ENCODE measurements at regions not wholly inside any gene's neighbourhood (a gene's known extent, or its start where the extent isn't known, plus 50 kb on each side); places are given as distances from the start of the nearest gene placed in this dataset.

- no peak for FAIRE-seq
- intact Hi-C loops (cut with DNase I): no loop called here
These were observed 446.0 kb downstream of the ISL1 start for GRCh38 chr5:51829230-51829629.

DNA sequence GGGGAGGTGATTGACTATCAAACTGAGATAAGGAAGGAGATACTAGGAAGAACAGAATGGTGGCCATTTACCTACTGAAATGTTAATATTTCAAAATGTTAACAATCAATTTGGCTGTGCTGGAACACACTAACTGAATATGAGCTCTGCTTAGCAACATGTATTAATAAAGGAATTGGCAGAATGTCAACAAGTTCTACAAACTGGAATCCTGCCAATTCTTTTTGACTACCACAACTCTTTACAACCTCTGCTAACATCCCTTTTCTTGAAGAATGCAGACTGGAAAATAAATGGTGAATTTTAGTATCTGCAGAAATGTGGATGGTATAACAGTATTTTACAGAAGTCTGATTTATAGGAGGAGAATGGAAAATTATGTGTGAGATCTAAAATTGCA, 446.4 kb downstream of the ISL1 start:
- Histone ChIP-seq H3K4me3 (ENCODE audit: low read length in 3 of 3) (no peak overlapping the region), H3K4me1 (ENCODE audit: control insufficient read depth in 2 of 3, insufficient read depth in 2 of 3, low read depth in 1 of 3, low read length in 3 of 3) (no peaks in the 10 kb centered on the region), H3K27ac (ENCODE audit: low read depth in 2 of 2, low read length in 2 of 2) (no peak overlapping the region), H3K9ac (ENCODE audit: low read length in 3 of 3) (no peak overlapping the region), H3K27me3 (ENCODE audit: control insufficient read depth, insufficient read depth, low read length) (no peaks in the 10 kb centered on the region), H3K36me3 (ENCODE audit: control insufficient read depth in 2 of 3, insufficient read depth in 3 of 3, low read length in 3 of 3) (no peaks in the 10 kb centered on the region), H3K9me3 (ENCODE audit: control insufficient read depth in 2 of 3, insufficient read depth in 1 of 3, low read length in 3 of 3) (no peaks in the 10 kb centered on the region)
- intact Hi-C loops (cut with DNase I): no loop called here
- TF ChIP-seq CTCF (IDR thresholded peaks at IDR 0.05; ENCODE audit: borderline replicate concordance, extremely low read depth, insufficient read depth): no peak
- no peak for FAIRE-seq
- peak in 1 of 5 donors; percentile 7 for DNase-seq

More at GRCh38 chr5:51829230-51829629, 446.0 kb downstream of the ISL1 start:
- no peak overlapping the region for H3K4me3 ChIP-seq (ENCODE audit: low read length in 3 of 3)
- TF ChIP-seq CTCF (IDR thresholded peaks at IDR 0.05; ENCODE audit: borderline replicate concordance, extremely low read depth, insufficient read depth): no peak
- H3K4me1 ChIP-seq (ENCODE audit: control insufficient read depth in 2 of 3, insufficient read depth in 2 of 3, low read depth in 1 of 3, low read length in 3 of 3): no peaks in the 10 kb centered on the region
- H3K9me3 ChIP-seq (ENCODE audit: control insufficient read depth in 2 of 3, insufficient read depth in 1 of 3, low read length in 3 of 3): no peaks in the 10 kb centered on the region
- H3K27me3 ChIP-seq (ENCODE audit: control insufficient read depth, insufficient read depth, low read length): no peaks in the 10 kb centered on the region
- H3K27ac ChIP-seq (ENCODE audit: low read depth in 2 of 2, low read length in 2 of 2): no peak overlapping the region
- H3K36me3 ChIP-seq (ENCODE audit: control insufficient read depth in 2 of 3, insufficient read depth in 3 of 3, low read length in 3 of 3): no peaks in the 10 kb centered on the region
- DNase-seq: no peak
- no peak overlapping the region for H3K9ac ChIP-seq (ENCODE audit: low read length in 3 of 3)

GRCh38 chr5:51832934-51833470, 449.8 kb downstream of the ISL1 start:
- Histone ChIP-seq H3K4me3 (ENCODE audit: low read length in 3 of 3) (no peak overlapping the region), H3K9me3 (ENCODE audit: control insufficient read depth in 2 of 3, insufficient read depth in 1 of 3, low read length in 3 of 3) (no peaks in the 10 kb centered on the region), H3K27ac (ENCODE audit: low read depth in 2 of 2, low read length in 2 of 2) (no peak overlapping the region), H3K27me3 (ENCODE audit: control insufficient read depth, insufficient read depth, low read length) (no peaks in the 10 kb centered on the region), H3K9ac (ENCODE audit: low read length in 3 of 3) (no peak overlapping the region), H3K4me1 (ENCODE audit: control insufficient read depth in 2 of 3, insufficient read depth in 2 of 3, low read depth in 1 of 3, low read length in 3 of 3) (no peaks in the 10 kb centered on the region), H3K36me3 (ENCODE audit: control insufficient read depth in 2 of 3, insufficient read depth in 3 of 3, low read length in 3 of 3) (no peaks in the 10 kb centered on the region)
- no peak for FAIRE-seq
- intact Hi-C loops (cut with DNase I): no loop called here
- no peak for DNase-seq
- TF ChIP-seq CTCF (IDR thresholded peaks at IDR 0.05; ENCODE audit: borderline replicate concordance, extremely low read depth, insufficient read depth): no peak

DNA sequence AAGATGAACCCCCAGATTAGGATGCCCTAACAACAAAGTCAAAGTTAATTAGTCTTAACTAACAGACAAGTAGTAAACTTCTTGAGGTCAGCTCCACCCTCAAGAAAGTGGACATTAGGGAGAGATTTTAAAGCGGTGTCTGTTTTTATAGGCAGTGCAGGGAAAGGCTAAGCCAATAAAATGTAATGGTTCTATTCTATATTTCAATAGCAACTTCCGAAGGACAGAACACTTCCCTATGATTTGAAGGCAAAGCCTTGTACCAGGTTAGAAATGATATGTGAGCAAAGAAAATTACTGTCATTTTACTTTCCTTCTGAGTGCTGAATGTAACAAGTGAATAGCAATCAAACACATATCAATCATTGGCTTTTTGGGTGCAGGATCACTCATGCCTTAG, 455.2 kb downstream of the ISL1 start:
- Histone ChIP-seq H3K36me3 (ENCODE audit: control insufficient read depth in 2 of 3, insufficient read depth in 3 of 3, low read length in 3 of 3) (no peaks in the 10 kb centered on the region), H3K9me3 (ENCODE audit: control insufficient read depth in 2 of 3, insufficient read depth in 1 of 3, low read length in 3 of 3) (no peaks in the 10 kb centered on the region), H3K27ac (ENCODE audit: low read depth in 2 of 2, low read length in 2 of 2) (no peak overlapping the region), H3K4me1 (ENCODE audit: control insufficient read depth in 2 of 3, insufficient read depth in 2 of 3, low read depth in 1 of 3, low read length in 3 of 3) (no peaks in the 10 kb centered on the region), H3K27me3 (ENCODE audit: control insufficient read depth, insufficient read depth, low read length) (no peaks in the 10 kb centered on the region), H3K4me3 (ENCODE audit: low read length in 3 of 3) (no peak overlapping the region), H3K9ac (ENCODE audit: low read length in 3 of 3) (no peak overlapping the region)
- TF ChIP-seq CTCF (IDR thresholded peaks at IDR 0.05; ENCODE audit: borderline replicate concordance, extremely low read depth, insufficient read depth): no peak
- FAIRE-seq: no peak
- intact Hi-C loops (cut with DNase I): no loop called here
- DNase-seq: peak in 2 of 5 donors; percentile 3 to 8
